Osteoblast (primary cell): ENCODE measurements at regions not wholly inside any gene's neighbourhood (a gene's known extent, or its start where the extent isn't known, plus 50 kb on each side); places are given as distances from the start of the nearest gene placed in this dataset.

ENCODE experiments used
- DNase-seq: peaks from one replicate; pipeline ENCODE4 v3.0.0; 2011; ENCODE audit warnings: low spot score, mixed read lengths; ENCODE audit not compliant: insufficient read length; ENCODE audit errors: missing footprints
- H2AFZ ChIP-seq: 2 replicates; pipeline ENCODE4 v1.6.0; 2011; ENCODE audit warnings: mild to moderate bottlenecking, low read length
- H3K27ac ChIP-seq: 2 replicates; pipeline ENCODE4 v1.5.1; 2011; ENCODE audit warnings: mild to moderate bottlenecking, low read depth, low read length, moderate library complexity
- H3K27me3 ChIP-seq: 2 replicates; pipeline ENCODE4 v1.6.0; 2012; ENCODE audit warnings: mild to moderate bottlenecking, control low read depth, inconsistent platforms, low read length, moderate library complexity; ENCODE audit not compliant: insufficient read depth
- H3K36me3 ChIP-seq: 2 replicates; pipeline ENCODE4 v1.5.1; 2011; ENCODE audit warnings: mild to moderate bottlenecking, low read length, control low read depth, moderate library complexity; ENCODE audit not compliant: insufficient read depth
- H3K4me1 ChIP-seq: 2 replicates; pipeline ENCODE4 v1.5.1; 2011; ENCODE audit warnings: mild to moderate bottlenecking, low read length, control low read depth, moderate library complexity; ENCODE audit not compliant: insufficient read depth
- H3K4me2 ChIP-seq: 2 replicates; pipeline ENCODE4 v1.6.0; 2011; ENCODE audit warnings: mild to moderate bottlenecking, low read length; ENCODE audit not compliant: insufficient read depth
- H3K4me3 ChIP-seq: fragments of 200-600 bp; sonication (generic); 3 replicates; pipeline ENCODE4 v1.5.1; 2012; ENCODE audit warnings: mild to moderate bottlenecking, low read length, inconsistent platforms; ENCODE audit not compliant: insufficient read depth
- H3K79me2 ChIP-seq: 2 replicates; pipeline ENCODE4 v1.6.0; 2012; ENCODE audit warnings: mild to moderate bottlenecking, low read length, control low read depth, inconsistent platforms; ENCODE audit not compliant: insufficient read depth
- H3K9me3 ChIP-seq: 2 replicates; pipeline ENCODE4 v1.5.1; 2011; ENCODE audit warnings: low read depth, low read length, control low read depth
- H4K20me1 ChIP-seq: 2 replicates; pipeline ENCODE4 v1.6.0; 2012; ENCODE audit warnings: mild to moderate bottlenecking, low read length, control low read depth; ENCODE audit not compliant: insufficient read depth
- CTCF ChIP-seq: IDR thresholded peaks from 2 replicates; pipeline ENCODE4 v1.5.1; 2011; ENCODE audit warnings: mild to moderate bottlenecking, low read depth, low read length, moderate library complexity; ENCODE audit errors: extremely low read depth

- Histone ChIP-seq H3K27me3 (no peaks in the 10 kb centered on the region), H2AFZ (no peak overlapping the region), H3K36me3 (no peaks in the 10 kb centered on the region), H3K4me3 (no peak overlapping the region), H3K27ac (no peak overlapping the region), H4K20me1 (no peaks in the 10 kb centered on the region), H3K4me1 (peaks cover 6% of the 10 kb centered on the region), H3K79me2 (no peaks in the 10 kb centered on the region), H3K9me3 (no peaks in the 10 kb centered on the region), H3K4me2 (no peak overlapping the region)
- DNase-seq = no peak
- TF ChIP-seq CTCF = no peak
Measured at GRCh38 chr13:40252241-40252640, 414.2 kb downstream of the FOXO1 start.

GRCh38 chr13:40252676-40253075 is 413.8 kb downstream of the FOXO1 start:
- Histone ChIP-seq H3K27ac (no peak overlapping the region), H3K4me2 (no peak overlapping the region), H4K20me1 (no peaks in the 10 kb centered on the region), H3K4me3 (no peak overlapping the region), H3K4me1 (peaks cover 3% of the 10 kb centered on the region), H3K27me3 (no peaks in the 10 kb centered on the region), H3K79me2 (no peaks in the 10 kb centered on the region), H2AFZ (no peak overlapping the region), H3K36me3 (no peaks in the 10 kb centered on the region), H3K9me3 (no peaks in the 10 kb centered on the region)
- no peak for TF ChIP-seq CTCF
- no peak for DNase-seq

GRCh38 chr13:40254394-40254793 is 412.0 kb downstream of the FOXO1 start:
- Histone ChIP-seq H3K4me3 (no peak overlapping the region), H4K20me1 (no peaks in the 10 kb centered on the region), H3K9me3 (no peaks in the 10 kb centered on the region), H3K36me3 (no peaks in the 10 kb centered on the region), H3K27ac (no peak overlapping the region), H2AFZ (no peak overlapping the region), H3K27me3 (no peaks in the 10 kb centered on the region), H3K4me1 (no peaks in the 10 kb centered on the region), H3K4me2 (no peak overlapping the region), H3K79me2 (no peaks in the 10 kb centered on the region)
- no peak for TF ChIP-seq CTCF
- no peak for DNase-seq

GRCh38 chr13:40255551-40255950 is 410.9 kb downstream of the FOXO1 start:
- H3K27me3 ChIP-seq = no peaks in the 10 kb centered on the region
- no peaks in the 10 kb centered on the region for H3K79me2 ChIP-seq
- no peak overlapping the region for H3K27ac ChIP-seq
- DNase-seq = no peak
- no peak overlapping the region for H3K4me2 ChIP-seq
- no peaks in the 10 kb centered on the region for H3K9me3 ChIP-seq
- H3K4me3 ChIP-seq = no peak overlapping the region
- H3K4me1 ChIP-seq = peaks cover 3% of the 10 kb centered on the region
- no peaks in the 10 kb centered on the region for H4K20me1 ChIP-seq
- no peak overlapping the region for H2AFZ ChIP-seq
- H3K36me3 ChIP-seq = no peaks in the 10 kb centered on the region
- no peak for TF ChIP-seq CTCF
